GM12878 (cell line): ENCODE measurements at regions not wholly inside any gene's neighbourhood (a gene's known extent, or its start where the extent isn't known, plus 50 kb on each side); places are given as distances from the start of the nearest gene placed in this dataset.

Experiments used
- ATAC-seq: fragments of 200-7000 bp; cut with Tn5 transposase; 3 replicates; pipeline ENCODE4 v1.9.1; 2020; ENCODE audit warnings: mild to moderate bottlenecking, moderate library complexity
- BruUV-seq: library from RNA; stranded (reverse); fragments of 400-500 nt; replicated peaks from 2 replicates; lab custom pipeline; 2021; lab: Mats Ljungman, UMichigan
- CTCF ChIA-PET: fragments of 300-600 bp; sonication (Branson Sonifier 250); formaldehyde crosslinking; extraction: SDS; loops from one replicate; lab custom pipeline; 2021; ENCODE audit warnings: inconsistent platforms; lab: Yijun Ruan, JAX
- POLR2A ChIA-PET: fragments of 350-600 bp; formaldehyde crosslinking; extraction: SDS; loops from one replicate; lab custom pipeline; 2021; ENCODE audit warnings: inconsistent platforms; lab: Charles Lee
- RAD21 ChIA-PET: fragments of 300-600 bp; sonication (Branson Sonifier 250); formaldehyde crosslinking; loops from one replicate; lab custom pipeline; 2023; ENCODE audit warnings: antibody characterized with exemption; ENCODE audit not compliant: unreplicated experiment; lab: Charles Lee
- SMC1A ChIA-PET: fragments of 300-600 bp; sonication (Branson Sonifier 250); formaldehyde crosslinking; loops from one replicate; lab custom pipeline; 2023; ENCODE audit not compliant: unreplicated experiment, uncharacterized antibody; lab: Charles Lee
- DNase-seq: peaks from one replicate; pipeline ENCODE4 v3.0.0-alpha.2; 2011; ENCODE audit warnings: low read depth, low spot score
- FAIRE-seq: peaks from 3 replicates; lab custom pipeline; 2011; peaks lifted over from hg19 to GRCh38; lab: Jason Lieb, UNC
- H2AFZ ChIP-seq: 2 replicates; pipeline ENCODE4 v1.6.0; 2011; ENCODE audit warnings: low read depth, low read length, control low read depth; ENCODE audit not compliant: control insufficient read depth
- H3K27ac ChIP-seq: 2 replicates; pipeline ENCODE4 v1.5.1; 2011; ENCODE audit warnings: control low read depth; ENCODE audit not compliant: control insufficient read depth, insufficient read depth
- H3K27me3 ChIP-seq, 2 experiments: replicated peaks in 1 of 2; 2 replicates each; pipeline versions ENCODE4 v1.6.0 to v1.6.1; 2011; ENCODE audit warnings: low read length in 1 of 2; ENCODE audit not compliant: control insufficient read depth in 2 of 2, insufficient read depth in 2 of 2
- H3K36me3 ChIP-seq, 2 experiments: 2 replicates each; pipeline ENCODE4 v1.5.1; 2011; ENCODE audit warnings: low read length in 1 of 2; ENCODE audit not compliant: control insufficient read depth in 2 of 2, insufficient read depth in 2 of 2
- H3K4me1 ChIP-seq: 2 replicates; pipeline ENCODE4 v1.6.1; 2011; ENCODE audit warnings: mild to moderate bottlenecking, low read length, moderate library complexity, mixed read lengths; ENCODE audit not compliant: control insufficient read depth, insufficient read depth
- H3K4me2 ChIP-seq: 2 replicates; pipeline ENCODE4 v1.6.0; 2011; ENCODE audit warnings: control low read depth; ENCODE audit not compliant: control insufficient read depth, insufficient read depth
- H3K4me3 ChIP-seq: fragments of 200-600 bp; sonication (generic); 2 replicates; pipeline ENCODE4 v1.5.1; 2016
- H3K79me2 ChIP-seq: 2 replicates; pipeline ENCODE4 v1.6.0; 2011; ENCODE audit warnings: low read length; ENCODE audit not compliant: control insufficient read depth, insufficient read depth
- H3K9ac ChIP-seq: 2 replicates; pipeline ENCODE4 v1.8.0; 2011; ENCODE audit warnings: low read length, control low read depth, mixed read lengths; ENCODE audit not compliant: control insufficient read depth, insufficient read depth
- H3K9me3 ChIP-seq: replicated peaks from 3 replicates; pipeline ENCODE4 v1.5.1; 2011; ENCODE audit warnings: mild to moderate bottlenecking, low read length; ENCODE audit not compliant: control insufficient read depth, insufficient read depth
- H4K20me1 ChIP-seq: 2 replicates; pipeline ENCODE4 v1.6.0; 2011; ENCODE audit not compliant: control insufficient read depth, insufficient read depth
- BCL11A ChIP-seq: IDR thresholded peaks from 2 replicates; pipeline ENCODE4 v1.6.1; 2011; ENCODE audit warnings: low read depth, low read length
- CHD2 ChIP-seq: IDR thresholded peaks from 2 replicates; pipeline ENCODE4 v1.6.1; 2011; ENCODE audit warnings: low read depth, low read length, improper control_type of control experiment, borderline replicate concordance
- DPF2 ChIP-seq: fragments of 450-650 bp; IDR thresholded peaks from 2 replicates; pipeline ENCODE4 v1.6.1; 2017; ENCODE audit warnings: mild to moderate bottlenecking
- EZH2 ChIP-seq: IDR thresholded peaks from 2 replicates; pipeline ENCODE4 v1.6.1; 2012; ENCODE audit warnings: low read depth, mild to moderate bottlenecking, control low read depth, inconsistent platforms, low read length, borderline replicate concordance; ENCODE audit not compliant: control insufficient read depth
- HDAC6 ChIP-seq: fragments of 200-600 bp; sonication (generic); IDR thresholded peaks from one replicate; pipeline ENCODE4 v1.8.0; 2017; ENCODE audit warnings: antibody characterized with exemption; ENCODE audit not compliant: unreplicated experiment
- NRF1 ChIP-seq: conservative IDR thresholded peaks from 2 replicates; pipeline ENCODE4 v1.6.1; 2011; ENCODE audit warnings: mild to moderate bottlenecking, low read depth, low read length, improper control_type of control experiment
- PAX5 ChIP-seq: IDR thresholded peaks from 2 replicates; pipeline ENCODE4 v1.6.1; 2011; ENCODE audit warnings: low read depth, low read length, borderline replicate concordance
- RAD51 ChIP-seq: fragments of 450-650 bp; IDR thresholded peaks from 2 replicates; pipeline ENCODE4 v1.6.1; 2016; ENCODE audit warnings: moderate library complexity, mild to moderate bottlenecking, inconsistent platforms
- RB1 ChIP-seq: fragments of 450-650 bp; formaldehyde crosslinking; IDR thresholded peaks from 2 replicates; pipeline ENCODE4 v1.6.1; 2017; ENCODE audit warnings: mild to moderate bottlenecking, borderline replicate concordance
- SKIL ChIP-seq: fragments of 450-650 bp; IDR thresholded peaks from 2 replicates; pipeline ENCODE4 v1.6.1; 2017; ENCODE audit warnings: mild to moderate bottlenecking, low read depth, inconsistent platforms; ENCODE audit not compliant: poor library complexity, severe bottlenecking
- STAT1 ChIP-seq: fragments of 450-650 bp; conservative IDR thresholded peaks from 2 replicates; pipeline ENCODE4 v1.6.1; 2014; ENCODE audit warnings: antibody characterized with exemption, mild to moderate bottlenecking
- ZBTB33 ChIP-seq: fragments of 450-650 bp; IDR thresholded peaks from 2 replicates; pipeline ENCODE4 v1.6.1; 2017; ENCODE audit warnings: mild to moderate bottlenecking
- WGBS: methylation state at CpG from one replicate; pipeline ENCODE4 v1.1.6; 2016; ENCODE audit warnings: low lambda C conversion rate; ENCODE audit not compliant: insufficient replicate concordance, insufficient coverage; ENCODE audit errors: missing lambda C conversion rate; 5-methylcytosine and 5-hydroxymethylcytosine counted together
- in situ Hi-C: fragments of 300-500 bp; cut with MboI; formaldehyde crosslinking; loops from 9 replicates; pipeline ENCODE4 v1.14.3; 2018; ENCODE audit warnings: mixed read lengths
- intact Hi-C: fragments of 100-400 bp; cut with micrococcal nuclease; formaldehyde crosslinking; loops from one replicate; pipeline ENCODE4 v1.14.2; 2022; ENCODE audit not compliant: unreplicated experiment

- WGBS = 8% methylated on average over 1 of the region's 1 CpG
- Histone ChIP-seq H3K27me3 (no peaks in the 10 kb centered on the region), H3K9me3 (no peaks in the 10 kb centered on the region), H3K27ac (no peak overlapping the region), H4K20me1 (no peaks in the 10 kb centered on the region), H3K4me1 (no peaks in the 10 kb centered on the region), H3K4me3 (no peak overlapping the region), H3K4me2 (no peak overlapping the region), H3K9ac (no peak overlapping the region), H3K79me2 (no peaks in the 10 kb centered on the region), H3K36me3 (no peaks in the 10 kb centered on the region), H2AFZ (no peak overlapping the region)
- in situ Hi-C loops (no loop called here), intact Hi-C loops (no loop called here)
- TF ChIP-seq EZH2 (no peak), ZBTB33 (no peak), DPF2 (no peak), PAX5 (no peak), NRF1 (no peak), HDAC6 (no peak), RB1 (no peak), RAD51 (no peak), BCL11A (no peak), CHD2 (no peak), STAT1 (no peak), SKIL (no peak)
- RAD21 ChIA-PET = no interaction called here
- no peak for ATAC-seq
- CTCF ChIA-PET = interaction anchor here (0.6 kb wide), 1 partner anchor 301 kb away, joined by 3 read pairs; no protein-coding TSS in a partner anchor
- POLR2A ChIA-PET = no interaction called here
- BruUV-seq = no TSS peak
- FAIRE-seq = no peak
- DNase-seq = no peak
- SMC1A ChIA-PET = no interaction called here
These were observed 197.4 kb downstream of the CSNK1G3 start for GRCh38 chr5:123709422-123709821.
